KMS-11 (cell line): ENCODE measurements at regions not wholly inside any gene's neighbourhood (a gene's known extent, or its start where the extent isn't known, plus 50 kb on each side); places are given as distances from the start of the nearest gene placed in this dataset.

Source experiments
- H2AFZ ChIP-seq: fragments of 200-600 bp; sonication (generic); 2 replicates; pipeline ENCODE4 v1.6.1; 2016; ENCODE audit warnings: antibody characterized with exemption, mixed run types, low read depth
- H3K27ac ChIP-seq: fragments of 200-600 bp; sonication (generic); 2 replicates; pipeline ENCODE4 v1.6.1; 2016; ENCODE audit warnings: mild to moderate bottlenecking, mixed run types
- H3K27me3 ChIP-seq: fragments of 200-600 bp; sonication (generic); 2 replicates; pipeline ENCODE4 v1.6.1; 2017; ENCODE audit warnings: mild to moderate bottlenecking, low read depth, mixed run types, moderate library complexity; ENCODE audit not compliant: insufficient read depth
- H3K36me3 ChIP-seq: fragments of 200-600 bp; sonication (generic); 2 replicates; pipeline ENCODE4 v1.6.1; 2017; ENCODE audit warnings: mild to moderate bottlenecking, mixed run types; ENCODE audit not compliant: insufficient read depth
- H3K4me1 ChIP-seq: fragments of 200-600 bp; sonication (generic); 2 replicates; pipeline ENCODE4 v1.6.1; 2016; ENCODE audit warnings: mild to moderate bottlenecking, low read depth, mixed run types; ENCODE audit not compliant: poor library complexity, severe bottlenecking
- H3K4me2 ChIP-seq: fragments of 200-600 bp; sonication (generic); 2 replicates; pipeline ENCODE4 v1.7.0; 2016; ENCODE audit warnings: mild to moderate bottlenecking, mixed run types
- H3K4me3 ChIP-seq: fragments of 200-600 bp; sonication (generic); IDR thresholded peaks from 2 replicates; pipeline ENCODE4 v1.6.1; 2017; ENCODE audit warnings: low read depth, low read length, mixed read lengths; ENCODE audit not compliant: insufficient read depth
- H3K79me2 ChIP-seq: fragments of 200-600 bp; sonication (generic); 2 replicates; pipeline ENCODE4 v1.6.1; 2016; ENCODE audit warnings: low read depth, mixed run types; ENCODE audit not compliant: insufficient read depth
- H3K9ac ChIP-seq: fragments of 200-600 bp; sonication (generic); 2 replicates; pipeline ENCODE4 v1.6.1; 2016; ENCODE audit warnings: mild to moderate bottlenecking, mixed run types
- H4K20me1 ChIP-seq: fragments of 200-600 bp; sonication (generic); 2 replicates; pipeline ENCODE4 v1.6.1; 2016; ENCODE audit warnings: mild to moderate bottlenecking, mixed run types; ENCODE audit not compliant: insufficient read depth
- CTCF ChIP-seq: fragments of 200-600 bp; sonication (generic); conservative IDR thresholded peaks from 2 replicates; pipeline ENCODE4 v1.6.1; 2017; ENCODE audit warnings: low read depth, mild to moderate bottlenecking, antibody characterized with exemption, low read length, moderate library complexity, mixed read lengths

DNA sequence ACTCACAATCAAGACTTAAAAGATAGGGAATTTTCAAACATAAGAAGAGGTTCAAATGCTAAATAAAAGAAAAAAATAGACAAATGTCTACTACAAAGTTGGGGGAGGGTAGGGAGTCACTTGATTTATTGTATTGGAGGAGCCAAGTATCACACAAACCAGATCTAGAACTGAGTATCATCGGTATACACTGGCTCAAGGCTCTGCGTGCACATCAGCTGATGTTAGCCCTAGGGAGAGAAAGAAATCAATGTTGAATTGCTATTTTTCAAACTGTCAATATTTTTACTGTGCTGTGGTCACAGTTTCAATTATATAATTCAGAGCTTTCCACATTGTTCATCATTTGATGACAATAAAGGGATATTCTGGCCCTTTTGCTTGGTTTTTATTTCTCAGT, 54.9 kb upstream of the RXFP2 start:
- Histone ChIP-seq H3K79me2 (no peaks in the 10 kb centered on the region), H2AFZ (no peak overlapping the region), H3K4me2 (no peak overlapping the region), H3K9ac (no peak overlapping the region), H4K20me1 (no peaks in the 10 kb centered on the region), H3K27ac (no peak overlapping the region), H3K36me3 (no peaks in the 10 kb centered on the region), H3K27me3 (no peaks in the 10 kb centered on the region), H3K4me1 (no peaks in the 10 kb centered on the region), H3K4me3 (no peak overlapping the region)
- TF ChIP-seq CTCF: no peak

DNA sequence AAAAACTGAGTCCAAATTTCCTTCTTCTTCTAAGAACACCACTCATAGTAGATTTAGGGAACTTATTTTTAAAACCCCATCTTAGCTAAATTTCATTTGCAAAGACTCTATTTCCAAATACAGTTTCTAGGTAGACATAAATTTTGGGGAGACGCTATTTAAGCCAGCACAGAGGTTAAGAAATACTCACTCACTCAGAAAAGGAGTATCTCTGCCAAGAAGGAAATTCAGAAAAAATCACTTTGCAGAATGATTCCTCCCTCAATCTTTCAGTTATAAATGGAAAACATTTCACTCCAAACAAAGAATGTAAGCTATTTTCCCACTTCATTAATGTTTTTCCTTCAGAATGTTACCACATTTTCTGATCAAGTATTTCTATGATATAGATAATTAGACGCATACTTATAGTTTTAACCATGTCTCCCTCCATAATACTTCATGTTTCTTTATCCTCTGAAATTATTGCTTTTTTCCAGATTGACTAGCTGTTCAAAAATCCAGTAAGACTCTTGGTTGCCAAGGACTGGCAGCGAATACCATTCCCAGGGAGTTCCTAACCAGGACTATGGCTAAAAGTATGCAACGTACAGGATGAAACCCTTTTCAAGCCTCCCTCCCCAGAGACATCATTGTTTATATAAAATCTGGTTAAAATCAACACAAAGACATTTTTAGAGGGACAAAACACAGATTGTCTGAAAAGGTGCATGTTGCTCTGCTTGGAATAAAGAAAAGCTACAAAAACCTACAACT, 52.5 kb upstream of the RXFP2 start:
- no peak for TF ChIP-seq CTCF
- H3K9ac ChIP-seq: no peak overlapping the region
- no peaks in the 10 kb centered on the region for H3K27me3 ChIP-seq
- no peaks in the 10 kb centered on the region for H3K4me1 ChIP-seq
- H3K27ac ChIP-seq: no peak overlapping the region
- H2AFZ ChIP-seq: no peak overlapping the region
- no peaks in the 10 kb centered on the region for H3K36me3 ChIP-seq
- H3K79me2 ChIP-seq: no peaks in the 10 kb centered on the region
- H4K20me1 ChIP-seq: no peaks in the 10 kb centered on the region
- H3K4me3 ChIP-seq: no peak overlapping the region
- H3K4me2 ChIP-seq: no peak overlapping the region
